Esophagus mucosa (tissue), 1 donor: ENCODE measurements at regions not wholly inside any gene's neighbourhood (a gene's known extent, or its start where the extent isn't known, plus 50 kb on each side); places are given as distances from the start of the nearest gene placed in this dataset.
"Not testable (repeated sequence)": the region's sequence is repeated elsewhere in the genome, so short reads cannot be mapped to it uniquely, and the experiment has no call there.

Experiments
- ATAC-seq: fragments of 200-7000 bp; cut with Tn5 transposase; one replicate; pipeline ENCODE4 v1.9.1; 2020
- donor health status: DM: yes; HTN: yes; CAD: no.

- no peak for ATAC-seq
Observed at GRCh38 chr3:181999314-181999713, 287.6 kb downstream of the SOX2 start.

- no peak for ATAC-seq
Observed at GRCh38 chr3:182000447-182000846, 288.7 kb downstream of the SOX2 start.

- no peak for ATAC-seq
Observed at GRCh38 chr3:182005219-182005618, 293.5 kb downstream of the SOX2 start.

- no peak for ATAC-seq
Observed at GRCh38 chr3:182005701-182006100, 294.0 kb downstream of the SOX2 start.

GRCh38 chr3:182006431-182006830, 294.7 kb downstream of the SOX2 start:
- no peak for ATAC-seq

- no peak for ATAC-seq
Observed at GRCh38 chr3:182007441-182007840, 295.7 kb downstream of the SOX2 start.

- ATAC-seq: peak; percentile 73
Observed at GRCh38 chr3:182018361-182018760, 306.6 kb downstream of the SOX2 start.

- ATAC-seq: no peak
Observed at GRCh38 chr3:182019926-182020325, 308.2 kb downstream of the SOX2 start.

- ATAC-seq: peak; percentile 31
Observed at GRCh38 chr3:182023843-182024242, 312.1 kb downstream of the SOX2 start.

GRCh38 chr3:182027366-182027765, 315.6 kb downstream of the SOX2 start:
- peak; percentile 43 for ATAC-seq

- ATAC-seq: no peak
Observed at GRCh38 chr3:182028081-182028480, 316.4 kb downstream of the SOX2 start.

GRCh38 chr3:182034231-182034630, 322.5 kb downstream of the SOX2 start:
- ATAC-seq: not testable (repeated sequence)

GRCh38 chr3:182035324-182035723, 323.6 kb downstream of the SOX2 start:
- ATAC-seq: no peak

- ATAC-seq: no peak
Observed at GRCh38 chr3:182036382-182036781, 324.7 kb downstream of the SOX2 start.

- ATAC-seq: no peak
Observed at GRCh38 chr3:182041668-182042291, 330.1 kb downstream of the SOX2 start.

GRCh38 chr3:182045736-182046135, 334.0 kb downstream of the SOX2 start:
- ATAC-seq: no peak

- ATAC-seq: peak; percentile 97
Observed at GRCh38 chr3:182046166-182046764, 334.5 kb downstream of the SOX2 start.

GRCh38 chr3:182050932-182051331, 339.2 kb downstream of the SOX2 start:
- ATAC-seq: no peak

- peak; percentile 98 for ATAC-seq
Observed at GRCh38 chr3:182052332-182052731, 340.6 kb downstream of the SOX2 start.

GRCh38 chr3:182052757-182053156, 341.0 kb downstream of the SOX2 start:
- ATAC-seq: no peak

- peak; percentile 100 for ATAC-seq
Observed at GRCh38 chr3:182058488-182058887, 346.8 kb downstream of the SOX2 start.

GRCh38 chr3:182063742-182064141, 352.0 kb downstream of the SOX2 start:
- ATAC-seq: peak; percentile 79

GRCh38 chr3:182067423-182067822, 355.7 kb downstream of the SOX2 start:
- ATAC-seq: no peak

- no peak for ATAC-seq
Observed at GRCh38 chr3:182078316-182078715, 366.6 kb downstream of the SOX2 start.

- ATAC-seq: no peak
Observed at GRCh38 chr3:182078929-182079328, 367.2 kb downstream of the SOX2 start.
